ENCODE measurements at regions not wholly inside any gene's neighbourhood (a gene's known extent, or its start where the extent isn't known, plus 50 kb on each side); places are given as distances from the start of the nearest gene placed in this dataset.

GRCh38 chr9:118711843-118712242 is 657.4 kb downstream of the BRINP1 start:
- H3K27me3 ChIP-seq (ENCODE audit: insufficient read depth, low read depth) = no peaks in the 10 kb centered on the region; the same call in 1 of the 2 replicates
- H3K79me2 ChIP-seq (ENCODE audit: low read depth) = no peaks in the 10 kb centered on the region
- H3F3A ChIP-seq (ENCODE audit: insufficient read depth, low read depth) = no peaks in the 10 kb centered on the region
- H3K27ac ChIP-seq = no peak overlapping the region
- no peak overlapping the region for H3K4me2 ChIP-seq
- H4K20me1 ChIP-seq (ENCODE audit: insufficient read depth) = no peaks in the 10 kb centered on the region
- no peak for TF ChIP-seq CTCF (conservative IDR thresholded peaks at IDR 0.05)
- TF ChIP-seq EZH2 (IDR thresholded peaks at IDR 0.05; ENCODE audit: low read depth) = no peak
- intact Hi-C loops (cut with micrococcal nuclease; ENCODE audit: unreplicated experiment) = no loop called here
- ChIA-PET POLR2A (ENCODE audit: unreplicated experiment) (no interaction called here), CTCF (no interaction called here)
- no peaks in the 10 kb centered on the region for H3K9me3 ChIP-seq (ENCODE audit: insufficient read depth, low read depth)
- H3K4me3 ChIP-seq = no peak overlapping the region
- no TSS peak for BruUV-seq (replicated peaks)
- no peaks in the 10 kb centered on the region for H3K4me1 ChIP-seq (replicated peaks; ENCODE audit: insufficient read depth)
- no peaks in the 10 kb centered on the region for H3K9me2 ChIP-seq (ENCODE audit: insufficient read depth)
- H3K36me3 ChIP-seq (ENCODE audit: low read depth) = no peaks in the 10 kb centered on the region
- no peak overlapping the region for H2AFZ ChIP-seq
- no peak for DNase-seq

- Histone ChIP-seq H3K79me2 (ENCODE audit: low read depth) (no peaks in the 10 kb centered on the region), H3K4me2 (no peak overlapping the region), H3F3A (ENCODE audit: insufficient read depth, low read depth) (no peaks in the 10 kb centered on the region), H3K9me2 (ENCODE audit: insufficient read depth) (no peaks in the 10 kb centered on the region), H3K36me3 (ENCODE audit: low read depth) (no peaks in the 10 kb centered on the region), H3K4me3 (no peak overlapping the region), H2AFZ (no peak overlapping the region), H3K27me3 (ENCODE audit: insufficient read depth, low read depth) (no peaks in the 10 kb centered on the region), H3K4me1 (replicated peaks; ENCODE audit: insufficient read depth) (no peaks in the 10 kb centered on the region), H4K20me1 (ENCODE audit: insufficient read depth) (no peaks in the 10 kb centered on the region), H3K27ac (no peak overlapping the region), H3K9me3 (ENCODE audit: insufficient read depth, low read depth) (no peaks in the 10 kb centered on the region)
- CTCF ChIA-PET = no interaction called here
- BruUV-seq (replicated peaks) = no TSS peak
- POLR2A ChIA-PET (ENCODE audit: unreplicated experiment) = no interaction called here
- intact Hi-C loops (cut with micrococcal nuclease; ENCODE audit: unreplicated experiment) = no loop called here
- DNase-seq = no peak
- TF ChIP-seq EZH2 (IDR thresholded peaks at IDR 0.05; ENCODE audit: low read depth) (no peak), CTCF (conservative IDR thresholded peaks at IDR 0.05) (no peak)
Observed at GRCh38 chr9:118721276-118721675, 648.0 kb downstream of the BRINP1 start.

GRCh38 chr9:118721923-118722322 is 647.3 kb downstream of the BRINP1 start:
- CTCF ChIA-PET = no interaction called here
- POLR2A ChIA-PET (ENCODE audit: unreplicated experiment) = no interaction called here

More at GRCh38 chr9:118721923-118722322, 647.3 kb downstream of the BRINP1 start:
- no peak overlapping the region for H3K27ac ChIP-seq
- no TSS peak for BruUV-seq (replicated peaks)
- no peak overlapping the region for H3K4me2 ChIP-seq
- intact Hi-C loops (cut with micrococcal nuclease; ENCODE audit: unreplicated experiment) = no loop called here
- no peaks in the 10 kb centered on the region for H3K27me3 ChIP-seq (ENCODE audit: insufficient read depth, low read depth)
- no peak overlapping the region for H3K4me3 ChIP-seq
- H3K4me1 ChIP-seq (replicated peaks; ENCODE audit: insufficient read depth) = no peaks in the 10 kb centered on the region
- no peaks in the 10 kb centered on the region for H3K36me3 ChIP-seq (ENCODE audit: low read depth)
- no peak for TF ChIP-seq EZH2 (IDR thresholded peaks at IDR 0.05; ENCODE audit: low read depth)
- TF ChIP-seq CTCF (conservative IDR thresholded peaks at IDR 0.05) = no peak
- no peaks in the 10 kb centered on the region for H3K9me2 ChIP-seq (ENCODE audit: insufficient read depth)
- DNase-seq = no peak
- H2AFZ ChIP-seq = no peak overlapping the region
- H3K9me3 ChIP-seq (ENCODE audit: insufficient read depth, low read depth) = no peaks in the 10 kb centered on the region
- no peaks in the 10 kb centered on the region for H4K20me1 ChIP-seq (ENCODE audit: insufficient read depth)
- no peaks in the 10 kb centered on the region for H3F3A ChIP-seq (ENCODE audit: insufficient read depth, low read depth)
- H3K79me2 ChIP-seq (ENCODE audit: low read depth) = no peaks in the 10 kb centered on the region
